Ectodermal cell (in vitro differentiated cells): ENCODE measurements at regions not wholly inside any gene's neighbourhood (a gene's known extent, or its start where the extent isn't known, plus 50 kb on each side); places are given as distances from the start of the nearest gene placed in this dataset.
"Not testable (repeated sequence)": the region's sequence is repeated elsewhere in the genome, so short reads cannot be mapped to it uniquely, and the experiment has no call there.

ENCODE experiments used
- H3K27ac ChIP-seq: 2 replicates; pipeline ENCODE4 v1.7.0; 2013; ENCODE audit warnings: mild to moderate bottlenecking, low read depth, low read length; ENCODE audit not compliant: insufficient read depth, poor library complexity, severe bottlenecking
- H3K27me3 ChIP-seq: 2 replicates; pipeline ENCODE4 v1.7.0; 2013; ENCODE audit warnings: mild to moderate bottlenecking, low read length; ENCODE audit not compliant: insufficient read depth, control insufficient read depth, poor library complexity, severe bottlenecking
- H3K36me3 ChIP-seq: one replicate; pipeline ENCODE4 v1.7.0; 2013; ENCODE audit warnings: low read length; ENCODE audit not compliant: control insufficient read depth, insufficient read depth
- H3K4me1 ChIP-seq: one replicate; pipeline ENCODE4 v1.7.0; 2013; ENCODE audit warnings: low read length; ENCODE audit not compliant: control insufficient read depth, insufficient read depth
- H3K4me3 ChIP-seq: 2 replicates; pipeline ENCODE4 v1.7.0; 2013; ENCODE audit warnings: low read depth, low read length, control low read depth; ENCODE audit not compliant: insufficient read depth
- H3K9me3 ChIP-seq: 2 replicates; pipeline ENCODE4 v1.7.0; 2013; ENCODE audit warnings: mild to moderate bottlenecking, low read length, moderate library complexity; ENCODE audit not compliant: control insufficient read depth
- WGBS, 2 experiments: methylation state at CpG; one replicate each; pipeline ENCODE4 v1.1.7; 2013; ENCODE audit warnings: missing lambda C conversion rate in 2 of 2; 5-methylcytosine and 5-hydroxymethylcytosine counted together

DNA sequence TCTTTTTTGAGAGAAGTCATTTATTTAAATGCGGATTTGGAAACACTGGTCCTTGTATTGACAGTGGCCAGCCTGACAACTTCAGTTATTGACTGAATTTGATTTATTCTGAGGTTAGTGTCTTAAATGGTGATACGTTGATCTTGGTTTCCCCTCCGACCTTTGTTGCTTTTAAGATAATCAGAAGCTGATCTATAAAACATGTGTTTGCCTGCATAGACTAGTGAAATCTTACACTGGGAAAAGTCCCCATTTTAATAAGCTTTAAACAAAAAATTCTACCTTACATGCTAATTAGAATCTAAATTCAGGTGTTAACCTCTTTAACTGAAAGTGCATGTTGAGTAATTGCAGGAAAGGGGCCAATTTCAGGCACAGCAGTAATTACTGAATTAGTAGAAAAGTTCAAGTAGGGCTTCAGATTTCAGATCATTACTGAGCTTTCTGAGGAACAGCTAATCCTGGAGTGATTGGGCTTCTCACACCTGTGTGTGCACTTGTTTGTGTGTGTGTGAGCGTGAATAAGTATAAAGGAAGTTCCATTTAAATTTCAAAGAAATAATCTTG is 221.4 kb downstream of the SOX2 start:
- 94 to 97% methylated on average over 3 of the region's 4 CpGs for WGBS, 2 experiments
- Histone ChIP-seq H3K27ac (no peak overlapping the region), H3K27me3 (no peaks in the 10 kb centered on the region), H3K4me3 (no peak overlapping the region), H3K4me1 (no peaks in the 10 kb centered on the region), H3K36me3 (no peaks in the 10 kb centered on the region), H3K9me3 (no peaks in the 10 kb centered on the region)

- no CpG with 5 or more reads among the region's 2 CpGs for WGBS, 2 experiments
- H3K27me3 ChIP-seq = no peaks in the 10 kb centered on the region
- peaks cover 6% of the 10 kb centered on the region for H3K4me1 ChIP-seq
- H3K4me3 ChIP-seq = no peak overlapping the region
- no peak overlapping the region for H3K27ac ChIP-seq
- no peaks in the 10 kb centered on the region for H3K36me3 ChIP-seq
- no peaks in the 10 kb centered on the region for H3K9me3 ChIP-seq
Measured at GRCh38 chr3:181935915-181936314, 224.2 kb downstream of the SOX2 start.

GRCh38 chr3:181936774-181937173 is 225.0 kb downstream of the SOX2 start:
- no peaks in the 10 kb centered on the region for H3K9me3 ChIP-seq
- no peaks in the 10 kb centered on the region for H3K36me3 ChIP-seq
- no peak overlapping the region for H3K4me3 ChIP-seq
- H3K4me1 ChIP-seq = peaks cover 15% of the 10 kb centered on the region
- H3K27ac ChIP-seq = no peak overlapping the region
- 98% methylated on average over 5 to 6 of the region's 6 CpGs for WGBS, 2 experiments
- no peaks in the 10 kb centered on the region for H3K27me3 ChIP-seq

GRCh38 chr3:181938580-181938979 is 226.9 kb downstream of the SOX2 start:
- 95 to 97% methylated on average over 3 of the region's 3 CpGs for WGBS, 2 experiments
- H3K27ac ChIP-seq, H3K4me3 ChIP-seq, H3K27me3 ChIP-seq, H3K9me3 ChIP-seq, H3K36me3 ChIP-seq: not testable (repeated sequence)
- H3K4me1 ChIP-seq = peaks cover 27% of the 10 kb centered on the region

DNA sequence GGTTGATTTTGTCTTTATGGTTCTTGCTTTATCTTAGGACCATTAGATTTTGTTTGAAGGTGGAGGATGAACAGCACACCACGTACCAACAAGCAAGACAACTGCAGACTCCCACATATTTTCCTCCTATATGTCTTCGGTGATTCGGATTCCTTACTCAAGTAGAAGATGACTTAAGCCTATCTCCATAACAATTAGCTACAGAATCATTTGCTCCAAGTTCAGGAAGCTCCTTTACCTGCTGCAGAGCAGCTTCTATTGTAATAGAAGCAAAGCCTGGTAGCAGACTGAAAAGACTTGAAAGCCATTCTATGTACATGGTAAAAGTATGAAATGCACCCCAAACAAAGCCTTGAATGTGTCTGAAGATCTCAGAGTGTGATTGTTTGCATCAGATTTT is 229.0 kb downstream of the SOX2 start:
- WGBS, 2 experiments = 27 to 34% methylated on average over 3 of the region's 3 CpGs
- peaks cover 27% of the 10 kb centered on the region for H3K4me1 ChIP-seq
- no peaks in the 10 kb centered on the region for H3K36me3 ChIP-seq
- H3K27ac ChIP-seq = no peak overlapping the region
- H3K9me3 ChIP-seq = no peaks in the 10 kb centered on the region
- H3K4me3 ChIP-seq = no peak overlapping the region
- H3K27me3 ChIP-seq = no peaks in the 10 kb centered on the region

DNA sequence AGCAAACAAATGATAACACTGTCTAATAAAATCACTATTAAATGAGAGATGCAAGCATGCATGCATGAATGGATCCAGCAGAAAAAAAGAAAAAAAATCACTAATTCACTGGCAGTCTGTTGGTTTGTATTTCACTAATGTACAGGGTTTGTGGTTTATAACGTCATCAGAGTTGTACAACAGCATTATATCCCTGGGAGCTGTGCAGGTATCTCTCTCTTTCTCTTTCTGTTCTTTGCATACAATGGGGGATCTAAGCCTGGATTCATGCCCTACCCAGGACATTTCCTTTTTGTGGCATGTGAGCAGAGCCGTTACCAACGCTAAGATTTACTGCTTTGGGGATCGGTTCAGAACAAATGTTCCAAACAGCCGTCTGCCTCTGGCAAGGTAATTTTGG is 229.5 kb downstream of the SOX2 start:
- Histone ChIP-seq H3K4me3 (no peak overlapping the region), H3K36me3 (no peaks in the 10 kb centered on the region), H3K27ac (no peak overlapping the region), H3K27me3 (no peaks in the 10 kb centered on the region), H3K9me3 (no peaks in the 10 kb centered on the region), H3K4me1 (peaks cover 27% of the 10 kb centered on the region)
- WGBS, 2 experiments = 53 to 59% methylated on average over 5 of the region's 5 CpGs

DNA sequence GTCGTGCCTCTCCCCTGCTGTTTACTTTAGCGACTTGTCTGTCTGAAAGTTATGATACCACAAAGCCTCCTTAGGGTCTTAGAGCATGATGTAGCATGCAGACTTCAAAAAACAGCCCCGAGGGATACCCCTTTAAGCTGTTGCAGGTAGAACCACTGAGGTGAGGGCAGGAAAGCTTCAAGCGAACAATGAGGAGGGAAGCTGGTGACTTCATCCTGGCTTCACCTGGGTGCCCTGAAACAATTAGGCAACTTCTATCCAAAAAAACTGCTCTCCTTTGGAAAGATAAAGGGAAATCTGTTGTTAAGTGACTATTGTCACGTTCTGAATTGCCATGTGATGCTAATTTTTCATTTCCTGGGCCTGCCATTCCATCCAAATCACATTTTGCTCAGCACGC is 231.6 kb downstream of the SOX2 start:
- Histone ChIP-seq H3K27me3 (no peaks in the 10 kb centered on the region), H3K4me3 (no peak overlapping the region), H3K4me1 (peaks cover 27% of the 10 kb centered on the region), H3K27ac (no peak overlapping the region), H3K36me3 (no peaks in the 10 kb centered on the region), H3K9me3 (no peaks in the 10 kb centered on the region)
- WGBS, 2 experiments = 58 to 64% methylated on average over 5 to 6 of the region's 6 CpGs

- Histone ChIP-seq H3K36me3 (no peaks in the 10 kb centered on the region), H3K27me3 (no peaks in the 10 kb centered on the region), H3K9me3 (no peaks in the 10 kb centered on the region), H3K4me3 (no peak overlapping the region), H3K27ac (no peak overlapping the region), H3K4me1 (peaks cover 4% of the 10 kb centered on the region)
- 76 to 92% methylated on average over 1 of the region's 1 CpG for WGBS, 2 experiments
Measured at GRCh38 chr3:181947606-181948005, 235.9 kb downstream of the SOX2 start.

DNA sequence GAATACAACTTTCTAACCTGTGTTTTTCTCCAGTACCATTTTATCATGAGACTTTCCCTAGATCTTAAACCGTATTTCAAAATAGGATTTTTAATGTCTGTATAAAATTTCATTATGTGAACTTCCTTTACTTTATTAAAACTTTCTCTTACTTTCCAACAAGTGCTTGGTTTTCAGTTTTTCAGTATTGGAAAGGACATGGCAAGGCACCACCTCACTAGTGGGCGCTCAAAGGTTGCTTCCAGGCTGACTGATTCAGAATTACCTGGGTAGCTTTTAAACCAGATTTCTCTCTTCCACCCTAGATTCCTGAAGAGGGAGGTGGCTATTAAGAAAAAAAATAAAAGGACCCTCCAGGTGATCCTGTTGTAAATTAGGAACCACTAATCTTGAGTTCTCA is 236.6 kb downstream of the SOX2 start:
- Histone ChIP-seq H3K9me3 (no peaks in the 10 kb centered on the region), H3K27me3 (no peaks in the 10 kb centered on the region), H3K4me3 (no peak overlapping the region), H3K27ac (no peak overlapping the region), H3K4me1 (no peaks in the 10 kb centered on the region), H3K36me3 (no peaks in the 10 kb centered on the region)
- 40 to 53% methylated on average over 1 to 2 of the region's 2 CpGs for WGBS, 2 experiments

DNA sequence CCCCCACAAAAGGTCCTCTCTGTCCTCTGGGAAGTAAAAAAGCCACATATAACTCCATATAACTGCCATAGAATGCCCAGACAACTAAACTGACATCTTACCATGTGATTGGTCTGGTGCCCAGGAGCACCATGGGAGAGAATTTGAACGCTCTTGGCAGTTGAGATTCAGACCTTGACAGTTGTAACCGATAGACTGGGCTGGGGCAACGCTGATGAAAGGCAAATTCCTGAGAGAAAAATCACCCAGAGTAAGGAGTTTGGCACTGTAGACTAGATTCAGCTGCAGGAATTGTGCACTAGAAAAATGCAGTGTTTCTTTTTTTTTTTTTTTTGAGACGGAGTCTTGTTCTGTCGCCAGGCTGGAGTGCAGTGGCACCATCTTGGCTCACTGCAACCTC is 240.5 kb downstream of the SOX2 start:
- Histone ChIP-seq H3K27me3 (no peaks in the 10 kb centered on the region), H3K36me3 (no peaks in the 10 kb centered on the region), H3K4me1 (peaks cover 6% of the 10 kb centered on the region), H3K27ac (no peak overlapping the region), H3K4me3 (no peak overlapping the region), H3K9me3 (no peaks in the 10 kb centered on the region)
- 89 to 90% methylated on average over 5 of the region's 5 CpGs for WGBS, 2 experiments

DNA sequence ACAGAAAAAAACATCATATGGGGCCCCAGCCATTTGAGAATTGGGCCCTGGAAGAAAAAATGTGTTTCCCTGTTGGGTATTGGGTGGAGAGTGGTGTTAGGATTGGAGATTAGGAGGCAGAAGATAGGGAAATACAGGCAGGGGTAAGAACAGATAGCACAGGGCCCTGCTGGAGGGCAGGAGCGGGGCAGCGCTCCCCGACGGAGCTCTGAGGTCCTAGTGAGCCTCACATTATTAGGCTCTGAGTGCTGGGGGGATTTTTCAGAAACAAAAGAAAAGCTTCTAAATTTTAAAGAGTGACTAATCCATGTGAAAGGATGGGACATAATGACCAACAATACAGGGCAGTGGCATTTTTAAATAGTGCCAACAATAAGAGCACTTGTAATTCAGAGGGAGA is 241.2 kb downstream of the SOX2 start:
- Histone ChIP-seq H3K4me3 (no peak overlapping the region), H3K9me3 (no peaks in the 10 kb centered on the region), H3K27ac (no peak overlapping the region), H3K27me3 (no peaks in the 10 kb centered on the region), H3K4me1 (peaks cover 6% of the 10 kb centered on the region), H3K36me3 (no peaks in the 10 kb centered on the region)
- 57 to 59% methylated on average over 4 of the region's 4 CpGs for WGBS, 2 experiments
